ENCODE measurements at regions not wholly inside any gene's neighbourhood (a gene's known extent, or its start where the extent isn't known, plus 50 kb on each side); places are given as distances from the start of the nearest gene placed in this dataset.
"Not testable (repeated sequence)": the region's sequence is repeated elsewhere in the genome, so short reads cannot be mapped to it uniquely, and the experiment has no call there.

DNA sequence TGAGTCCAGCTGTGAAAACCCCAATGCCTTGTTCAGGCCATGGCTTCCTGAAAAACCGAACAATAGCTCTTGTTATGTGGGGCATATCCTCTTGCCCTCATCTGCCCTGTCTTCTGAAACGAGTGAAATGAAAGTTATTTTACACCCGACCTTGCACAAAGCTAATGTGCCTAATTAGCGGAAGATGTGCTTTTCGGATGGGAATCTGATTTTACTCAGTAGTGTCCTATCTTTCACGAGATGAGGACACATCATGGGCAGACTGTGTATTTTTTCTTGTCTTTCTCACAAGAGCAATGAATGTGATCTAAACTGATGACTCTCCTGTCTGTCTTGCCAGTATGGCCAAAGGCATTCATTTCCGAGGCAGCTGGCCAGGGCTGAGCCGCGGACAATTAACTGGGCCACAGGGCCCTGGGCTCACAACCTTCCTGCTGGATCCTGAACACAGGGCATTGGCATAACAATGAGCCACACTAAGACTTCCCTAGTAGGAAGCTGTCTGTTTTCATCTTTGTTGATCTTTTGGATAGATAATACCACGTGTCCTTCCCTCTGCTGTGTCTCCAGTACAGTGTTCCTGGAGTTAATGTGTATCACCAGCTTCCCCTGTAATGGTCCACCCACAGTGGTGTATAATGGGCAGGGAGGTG, 86.0 kb upstream of the HIF1A start:
- WGBS = 50% methylated on average over 10 of the region's 10 CpGs
- no peaks in the 10 kb centered on the region for H3K27me3 ChIP-seq
- no peak for DNase-seq (ENCODE audit: low spot score in 2 of 2)
- H3K36me3 ChIP-seq = no peaks in the 10 kb centered on the region
- no peaks in the 10 kb centered on the region for H3K9me3 ChIP-seq
- TF ChIP-seq, protein P1, sequence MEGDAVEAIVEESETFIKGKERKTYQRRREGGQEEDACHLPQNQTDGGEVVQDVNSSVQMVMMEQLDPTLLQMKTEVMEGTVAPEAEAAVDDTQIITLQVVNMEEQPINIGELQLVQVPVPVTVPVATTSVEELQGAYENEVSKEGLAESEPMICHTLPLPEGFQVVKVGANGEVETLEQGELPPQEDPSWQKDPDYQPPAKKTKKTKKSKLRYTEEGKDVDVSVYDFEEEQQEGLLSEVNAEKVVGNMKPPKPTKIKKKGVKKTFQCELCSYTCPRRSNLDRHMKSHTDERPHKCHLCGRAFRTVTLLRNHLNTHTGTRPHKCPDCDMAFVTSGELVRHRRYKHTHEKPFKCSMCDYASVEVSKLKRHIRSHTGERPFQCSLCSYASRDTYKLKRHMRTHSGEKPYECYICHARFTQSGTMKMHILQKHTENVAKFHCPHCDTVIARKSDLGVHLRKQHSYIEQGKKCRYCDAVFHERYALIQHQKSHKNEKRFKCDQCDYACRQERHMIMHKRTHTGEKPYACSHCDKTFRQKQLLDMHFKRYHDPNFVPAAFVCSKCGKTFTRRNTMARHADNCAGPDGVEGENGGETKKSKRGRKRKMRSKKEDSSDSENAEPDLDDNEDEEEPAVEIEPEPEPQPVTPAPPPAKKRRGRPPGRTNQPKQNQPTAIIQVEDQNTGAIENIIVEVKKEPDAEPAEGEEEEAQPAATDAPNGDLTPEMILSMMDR (IDR thresholded peaks at IDR 0.05) = no peak
- no peak for TF ChIP-seq POLR2A (IDR thresholded peaks at IDR 0.05)
- H3K4me3 ChIP-seq = no peak overlapping the region
- H3K27ac ChIP-seq = peak overlapping the region; percentile 1
- peaks cover 5% of the 10 kb centered on the region for H3K4me1 ChIP-seq

DNA sequence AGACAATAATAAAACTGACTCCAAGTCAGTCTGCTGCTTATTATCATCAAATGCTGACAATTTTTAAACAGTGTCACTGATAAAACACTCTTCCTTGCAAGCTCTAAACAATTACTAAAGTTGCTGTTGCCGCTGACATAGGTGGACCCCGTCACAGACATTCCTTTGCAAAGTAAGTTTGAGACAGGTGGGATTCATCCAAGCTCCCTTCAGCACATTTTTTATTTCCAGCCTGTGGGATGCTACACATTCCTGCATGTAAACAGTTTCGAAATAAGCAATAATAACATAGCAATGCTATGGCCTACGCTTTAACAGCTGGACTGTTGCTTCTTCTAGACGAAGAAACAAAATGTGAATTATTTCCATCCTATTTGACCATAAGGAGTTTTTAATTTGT, 85.4 kb upstream of the HIF1A start:
- TF ChIP-seq POLR2A (IDR thresholded peaks at IDR 0.05) (no peak), POLR2AphosphoS5 (IDR thresholded peaks at IDR 0.05) (no peak), EP300 (IDR thresholded peaks at IDR 0.05) (no peak)
- Histone ChIP-seq H3K27me3 (no peaks in the 10 kb centered on the region), H3K4me3 (no peak overlapping the region), H3K9me3 (no peaks in the 10 kb centered on the region), H3K36me3 (no peaks in the 10 kb centered on the region), H3K4me1 (peaks cover 5% of the 10 kb centered on the region), H3K27ac (peak overlapping the region; percentile 1)
- WGBS = 80% methylated on average over 5 of the region's 5 CpGs
- DNase-seq (ENCODE audit: low spot score in 2 of 2) = no peak

DNA sequence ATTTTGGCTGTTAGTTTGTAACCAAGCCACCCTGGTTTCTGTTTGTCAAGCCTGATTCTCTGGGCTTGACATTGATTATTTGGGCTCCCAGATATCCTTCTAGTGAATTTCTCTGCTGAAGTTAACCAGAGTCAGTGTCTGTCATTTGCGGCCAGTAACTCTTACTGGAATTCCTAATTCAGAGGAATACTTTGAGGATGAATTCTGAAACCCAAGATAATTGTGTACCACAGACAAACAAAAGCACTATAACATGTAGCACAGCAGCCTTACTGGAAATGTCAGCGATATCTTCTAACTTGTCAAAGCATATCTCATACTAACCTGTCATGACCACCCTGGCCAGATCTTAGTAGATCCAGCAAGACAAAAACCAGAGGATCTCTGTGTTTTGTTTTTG, 84.4 kb upstream of the HIF1A start:
- Histone ChIP-seq H3K9me3 (no peaks in the 10 kb centered on the region), H3K4me3 (no peak overlapping the region), H3K27me3 (no peaks in the 10 kb centered on the region), H3K27ac (no peak overlapping the region), H3K36me3 (no peaks in the 10 kb centered on the region), H3K4me1 (peaks cover 5% of the 10 kb centered on the region)
- DNase-seq (ENCODE audit: low spot score in 2 of 2) = no peak
- 95% methylated on average over 2 of the region's 2 CpGs for WGBS
- TF ChIP-seq, protein P1 (IDR thresholded peaks at IDR 0.05) = no peak
- TF ChIP-seq POLR2A (IDR thresholded peaks at IDR 0.05) = no peak
- TF ChIP-seq POLR2AphosphoS5 (IDR thresholded peaks at IDR 0.05) = no peak

DNA sequence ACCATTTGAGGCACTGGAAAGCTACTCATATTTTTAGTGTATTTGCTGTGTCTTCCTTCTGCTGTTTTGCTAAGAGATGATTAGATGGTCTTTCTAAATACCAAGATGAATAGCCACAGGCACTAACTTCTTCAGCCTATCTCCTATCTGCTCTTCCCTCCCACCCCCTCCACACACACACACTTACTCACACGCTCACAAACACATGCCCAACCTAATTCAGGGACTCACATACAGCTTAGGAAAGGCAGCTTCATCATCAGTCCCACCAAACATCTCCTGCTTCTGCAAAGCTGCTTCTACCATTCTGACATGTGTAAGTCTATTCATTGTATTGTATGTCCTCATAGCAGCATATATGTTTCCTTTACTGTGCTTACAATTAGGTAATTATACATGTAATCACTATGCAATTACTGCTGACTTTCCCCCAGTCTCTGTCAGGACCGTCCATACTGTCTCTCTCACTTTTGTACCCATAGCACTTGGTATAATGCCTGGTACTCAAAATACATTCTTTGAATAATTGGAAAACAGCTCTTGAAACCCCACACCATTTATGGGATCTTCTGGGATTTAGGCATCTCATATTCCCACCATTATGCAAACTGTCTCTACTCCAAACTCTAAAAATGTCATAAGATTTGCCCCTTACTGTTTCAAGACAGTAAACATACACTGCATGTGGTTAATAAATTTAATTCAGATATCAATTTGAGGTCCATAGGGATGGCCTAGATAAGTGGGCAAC, 83.3 kb upstream of the HIF1A start:
- Histone ChIP-seq H3K27ac (no peak overlapping the region), H3K27me3 (no peaks in the 10 kb centered on the region), H3K4me3 (no peak overlapping the region), H3K36me3 (no peaks in the 10 kb centered on the region), H3K4me1 (peaks cover 5% of the 10 kb centered on the region), H3K9me3 (no peaks in the 10 kb centered on the region)
- no peak for DNase-seq (ENCODE audit: low spot score in 2 of 2)
- TF ChIP-seq POLR2A (IDR thresholded peaks at IDR 0.05) = no peak
- TF ChIP-seq POLR2AphosphoS5 (IDR thresholded peaks at IDR 0.05) = no peak
- no peak for TF ChIP-seq EP300 (IDR thresholded peaks at IDR 0.05)
- TF ChIP-seq, protein P1 (IDR thresholded peaks at IDR 0.05) = no peak
- WGBS = 87% methylated on average over 2 of the region's 2 CpGs

DNA sequence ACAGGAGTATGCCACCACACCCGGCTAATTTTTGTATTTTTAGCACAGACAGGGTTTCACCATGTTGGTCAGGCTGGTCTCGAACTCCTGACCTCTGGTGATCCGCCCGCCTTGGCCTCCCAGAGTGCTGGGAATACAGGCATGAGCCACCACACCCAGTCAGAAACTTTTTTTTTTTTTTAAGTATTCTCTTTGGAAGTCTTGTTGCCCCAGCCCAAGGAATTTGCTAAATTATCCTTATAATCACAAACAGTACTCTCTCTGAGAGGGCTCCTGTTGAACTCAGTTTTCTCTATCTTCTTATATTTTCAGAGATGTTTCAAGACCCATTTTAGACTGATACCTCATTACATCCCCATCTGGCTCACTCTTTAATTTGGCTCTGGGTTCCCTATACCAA, 82.3 kb upstream of the HIF1A start:
- H3K36me3 ChIP-seq; H3K9me3 ChIP-seq; H3K27me3 ChIP-seq; H3K27ac ChIP-seq; H3K4me1 ChIP-seq; H3K4me3 ChIP-seq; DNase-seq (ENCODE audit: low spot score in 2 of 2): not testable (repeated sequence)
- 86% methylated on average over 4 of the region's 4 CpGs for WGBS

DNA sequence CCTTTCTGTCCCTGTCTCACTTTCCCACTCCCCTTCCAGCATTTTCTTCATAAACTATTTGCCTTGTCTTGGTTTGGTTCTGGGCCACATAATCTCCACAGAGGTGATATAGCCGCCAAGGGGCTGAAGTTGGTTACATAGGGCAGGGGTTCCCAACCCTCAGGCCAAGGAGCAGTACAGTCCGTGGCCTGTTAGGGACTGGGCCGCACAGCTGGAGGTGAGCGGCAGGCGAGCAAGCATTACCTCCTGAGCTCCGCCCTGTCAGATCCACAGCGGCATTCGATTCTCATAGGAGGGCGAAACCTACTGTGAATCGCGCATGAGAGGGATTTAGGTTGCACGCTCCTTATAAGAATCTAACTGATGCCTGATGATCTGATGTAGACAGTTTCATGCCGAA, 80.6 kb upstream of the HIF1A start:
- Histone ChIP-seq H3K4me1 (no peaks in the 10 kb centered on the region), H3K27me3 (no peaks in the 10 kb centered on the region), H3K9me3 (no peaks in the 10 kb centered on the region), H3K4me3 (no peak overlapping the region), H3K36me3 (no peaks in the 10 kb centered on the region), H3K27ac (no peak overlapping the region)
- DNase-seq (ENCODE audit: low spot score in 2 of 2) = no peak
- whole genome bisulfite sequencing = 97% methylated on average over 13 of the region's 13 CpGs
- TF ChIP-seq POLR2AphosphoS5 (IDR thresholded peaks at IDR 0.05) = no peak
- no peak for TF ChIP-seq POLR2A (IDR thresholded peaks at IDR 0.05)
- TF ChIP-seq EP300 (IDR thresholded peaks at IDR 0.05) = no peak
- TF ChIP-seq, protein P1 (IDR thresholded peaks at IDR 0.05) = no peak
